Activated CD4-positive, alpha-beta memory T cell treated with anti-CD3 and anti-CD28 coated beads, Interleukin-2, amount 10 ng/mL, durations not matched to agents 7 days and 5 days (primary cell): ENCODE measurements at regions not wholly inside any gene's neighbourhood (a gene's known extent, or its start where the extent isn't known, plus 50 kb on each side); places are given as distances from the start of the nearest gene placed in this dataset.
"Not testable (repeated sequence)": the region's sequence is repeated elsewhere in the genome, so short reads cannot be mapped to it uniquely, and the experiment has no call there.

Experiments used
- CTCF ChIA-PET: fragments of 350-600 bp; sonication (Branson Sonifier 250); formaldehyde crosslinking; loops from one replicate; lab custom pipeline; 2021; ENCODE audit warnings: antibody characterized with exemption, inconsistent platforms; lab: Charles Lee
- POLR2A ChIA-PET: fragments of 350-600 bp; sonication (Branson Sonifier 250); formaldehyde crosslinking; loops from one replicate; lab custom pipeline; 2021; ENCODE audit warnings: antibody characterized with exemption; lab: Charles Lee
- DNase-seq: peaks from one replicate; pipeline ENCODE4 v3.0.0-alpha.2; 2020
- H3K27ac Mint-ChIP-seq: one replicate; pipeline ENCODE4 v1.8.0; 2021; ENCODE audit warnings: mild to moderate bottlenecking, mixed read lengths
- H3K27me3 Mint-ChIP-seq: one replicate; pipeline ENCODE4 v1.8.0; 2021; ENCODE audit warnings: mixed read lengths
- H3K36me3 Mint-ChIP-seq: one replicate; pipeline ENCODE4 v1.8.0; 2021; ENCODE audit warnings: low read depth, mixed read lengths
- H3K4me1 Mint-ChIP-seq: one replicate; pipeline ENCODE4 v1.8.0; 2021; ENCODE audit warnings: mixed read lengths
- H3K4me3 Mint-ChIP-seq: one replicate; pipeline ENCODE4 v1.8.0; 2021; ENCODE audit warnings: mild to moderate bottlenecking, mixed read lengths
- H3K9me3 Mint-ChIP-seq: one replicate; pipeline ENCODE4 v1.8.0; 2021; ENCODE audit warnings: mixed read lengths

GRCh38 chr10:10759806-10760205 is 257.9 kb upstream of the CELF2 start:
- H3K36me3 Mint-ChIP-seq, H3K9me3 Mint-ChIP-seq, H3K27me3 Mint-ChIP-seq, H3K27ac Mint-ChIP-seq, H3K4me3 Mint-ChIP-seq, POLR2A ChIA-PET, DNase-seq, CTCF ChIA-PET, H3K4me1 Mint-ChIP-seq: not testable (repeated sequence)

- ChIA-PET POLR2A (no interaction called here), CTCF (no interaction called here)
- H3K27ac Mint-ChIP-seq, result no peak overlapping the region
- H3K4me1 Mint-ChIP-seq, result no peaks in the 10 kb centered on the region
- no peaks in the 10 kb centered on the region for H3K36me3 Mint-ChIP-seq
- DNase-seq, result no peak
- H3K27me3 Mint-ChIP-seq, result no peaks in the 10 kb centered on the region
- no peak overlapping the region for H3K4me3 Mint-ChIP-seq
- H3K9me3 Mint-ChIP-seq, result no peaks in the 10 kb centered on the region
Observed at GRCh38 chr10:10765017-10765416, 252.7 kb upstream of the CELF2 start.

- CTCF ChIA-PET, result interaction anchor here (0.6 kb wide), 1 partner anchor 94 kb away, joined by 3 read pairs; no protein-coding TSS in a partner anchor
- no peaks in the 10 kb centered on the region for H3K36me3 Mint-ChIP-seq
- H3K27me3 Mint-ChIP-seq, result no peaks in the 10 kb centered on the region
- H3K4me1 Mint-ChIP-seq, result no peaks in the 10 kb centered on the region
- no peak overlapping the region for H3K27ac Mint-ChIP-seq
- no peaks in the 10 kb centered on the region for H3K9me3 Mint-ChIP-seq
- no peak overlapping the region for H3K4me3 Mint-ChIP-seq
- POLR2A ChIA-PET, result no interaction called here
- no peak for DNase-seq
Observed at GRCh38 chr10:10772411-10772810, 245.3 kb upstream of the CELF2 start.

GRCh38 chr10:10772874-10773508 is 244.7 kb upstream of the CELF2 start:
- ChIA-PET POLR2A (no interaction called here), CTCF (no interaction called here)
- no peaks in the 10 kb centered on the region for H3K4me1 Mint-ChIP-seq
- H3K4me3 Mint-ChIP-seq, result no peak overlapping the region
- no peaks in the 10 kb centered on the region for H3K9me3 Mint-ChIP-seq
- no peak for DNase-seq
- H3K27ac Mint-ChIP-seq, result no peak overlapping the region
- H3K27me3 Mint-ChIP-seq, result no peaks in the 10 kb centered on the region
- no peaks in the 10 kb centered on the region for H3K36me3 Mint-ChIP-seq

- H3K4me1 Mint-ChIP-seq, result no peaks in the 10 kb centered on the region
- no peaks in the 10 kb centered on the region for H3K27me3 Mint-ChIP-seq
- no peaks in the 10 kb centered on the region for H3K9me3 Mint-ChIP-seq
- H3K4me3 Mint-ChIP-seq, result no peak overlapping the region
- H3K27ac Mint-ChIP-seq, result no peak overlapping the region
- no peaks in the 10 kb centered on the region for H3K36me3 Mint-ChIP-seq
- DNase-seq, result no peak
- POLR2A ChIA-PET, result no interaction called here
- CTCF ChIA-PET, result no interaction called here
Observed at GRCh38 chr10:10774416-10774815, 243.3 kb upstream of the CELF2 start.

- Mint-ChIP-seq H3K4me1 (no peaks in the 10 kb centered on the region), H3K9me3 (no peaks in the 10 kb centered on the region), H3K36me3 (no peaks in the 10 kb centered on the region), H3K27ac (no peak overlapping the region), H3K4me3 (no peak overlapping the region), H3K27me3 (no peaks in the 10 kb centered on the region)
- CTCF ChIA-PET, result interaction anchor here (0.8 kb wide), 1 partner anchor 1445 kb away, joined by 3 read pairs; no protein-coding TSS in a partner anchor
- no peak for DNase-seq
- POLR2A ChIA-PET, result no interaction called here
Observed at GRCh38 chr10:10776363-10776762, 241.3 kb upstream of the CELF2 start.

GRCh38 chr10:10777279-10777678 is 240.4 kb upstream of the CELF2 start:
- Mint-ChIP-seq H3K9me3 (no peaks in the 10 kb centered on the region), H3K27me3 (no peaks in the 10 kb centered on the region), H3K4me1 (no peaks in the 10 kb centered on the region), H3K4me3 (no peak overlapping the region), H3K27ac (no peak overlapping the region), H3K36me3 (no peaks in the 10 kb centered on the region)
- ChIA-PET POLR2A (no interaction called here), CTCF (no interaction called here)
- no peak for DNase-seq

GRCh38 chr10:10777723-10778122 is 239.9 kb upstream of the CELF2 start:
- no peaks in the 10 kb centered on the region for H3K4me1 Mint-ChIP-seq
- DNase-seq, result no peak
- CTCF ChIA-PET, result interaction anchor here (0.6 kb wide), 1 partner anchor 29 kb away, joined by 4 read pairs; no protein-coding TSS in a partner anchor
- no peaks in the 10 kb centered on the region for H3K36me3 Mint-ChIP-seq
- no peak overlapping the region for H3K4me3 Mint-ChIP-seq
- no peak overlapping the region for H3K27ac Mint-ChIP-seq
- no peaks in the 10 kb centered on the region for H3K27me3 Mint-ChIP-seq
- H3K9me3 Mint-ChIP-seq, result no peaks in the 10 kb centered on the region
- POLR2A ChIA-PET, result no interaction called here

- DNase-seq, result no peak
- Mint-ChIP-seq H3K27ac (no peak overlapping the region), H3K9me3 (no peaks in the 10 kb centered on the region), H3K36me3 (no peaks in the 10 kb centered on the region), H3K4me3 (no peak overlapping the region), H3K4me1 (no peaks in the 10 kb centered on the region), H3K27me3 (no peaks in the 10 kb centered on the region)
- POLR2A ChIA-PET, result no interaction called here
- CTCF ChIA-PET, result no interaction called here
Observed at GRCh38 chr10:10778959-10779358, 238.7 kb upstream of the CELF2 start.

- Mint-ChIP-seq H3K4me1 (no peaks in the 10 kb centered on the region), H3K27ac (no peak overlapping the region), H3K27me3 (peaks cover 3% of the 10 kb centered on the region), H3K9me3 (no peaks in the 10 kb centered on the region), H3K36me3 (no peaks in the 10 kb centered on the region), H3K4me3 (no peak overlapping the region)
- CTCF ChIA-PET, result no interaction called here
- POLR2A ChIA-PET, result no interaction called here
- no peak for DNase-seq
Observed at GRCh38 chr10:10779511-10779910, 238.2 kb upstream of the CELF2 start.

- no peak overlapping the region for H3K4me3 Mint-ChIP-seq
- no peak for DNase-seq
Observed at GRCh38 chr10:10780746-10781145, 236.9 kb upstream of the CELF2 start.

GRCh38 chr10:10782603-10783002 is 235.1 kb upstream of the CELF2 start:
- Mint-ChIP-seq H3K27me3 (peaks cover 4% of the 10 kb centered on the region), H3K4me3 (no peak overlapping the region), H3K27ac (no peak overlapping the region), H3K36me3 (no peaks in the 10 kb centered on the region), H3K4me1 (no peaks in the 10 kb centered on the region), H3K9me3 (no peaks in the 10 kb centered on the region)
- no peak for DNase-seq
- CTCF ChIA-PET, result no interaction called here
- POLR2A ChIA-PET, result no interaction called here

More at GRCh38 chr10:10780746-10781145, 236.9 kb upstream of the CELF2 start:
- H3K4me1 Mint-ChIP-seq, result no peaks in the 10 kb centered on the region
- ChIA-PET POLR2A (no interaction called here), CTCF (no interaction called here)
- H3K27ac Mint-ChIP-seq, result no peak overlapping the region
- H3K9me3 Mint-ChIP-seq, result no peaks in the 10 kb centered on the region
- peaks cover 3% of the 10 kb centered on the region for H3K27me3 Mint-ChIP-seq
- no peaks in the 10 kb centered on the region for H3K36me3 Mint-ChIP-seq

GRCh38 chr10:10785627-10786026 is 232.0 kb upstream of the CELF2 start:
- ChIA-PET POLR2A (no interaction called here), CTCF (no interaction called here)
- Mint-ChIP-seq H3K27me3 (peaks cover 13% of the 10 kb centered on the region), H3K4me3 (no peak overlapping the region), H3K27ac (no peak overlapping the region), H3K36me3 (no peaks in the 10 kb centered on the region), H3K4me1 (no peaks in the 10 kb centered on the region), H3K9me3 (no peaks in the 10 kb centered on the region)
- no peak for DNase-seq
